ENCODE measurements at regions not wholly inside any gene's neighbourhood (a gene's known extent, or its start where the extent isn't known, plus 50 kb on each side); places are given as distances from the start of the nearest gene placed in this dataset.

- intact Hi-C loops (cut with DNase I) = no loop called here
- Histone ChIP-seq H3K27ac (no peak overlapping the region), H3K27me3 (no peaks in the 10 kb centered on the region), H3K4me3 (no peak overlapping the region), H3K9ac (ENCODE audit: low read depth in 2 of 2, low read length in 2 of 2) (no peak overlapping the region), H3K36me3 (no peaks in the 10 kb centered on the region), H3K9me3 (no peaks in the 10 kb centered on the region), H3K4me1 (no peaks in the 10 kb centered on the region)
- DNase-seq = no peak
- TF ChIP-seq CTCF (IDR thresholded peaks at IDR 0.05) = no peak
These were observed 131.6 kb downstream of the DLL1 start for GRCh38 chr6:170159022-170159965.

- Histone ChIP-seq H3K4me3 (no peak overlapping the region), H3K4me1 (no peaks in the 10 kb centered on the region), H3K36me3 (no peaks in the 10 kb centered on the region), H3K9ac (ENCODE audit: low read depth in 2 of 2, low read length in 2 of 2) (no peak overlapping the region), H3K27me3 (no peaks in the 10 kb centered on the region), H3K27ac (no peak overlapping the region), H3K9me3 (no peaks in the 10 kb centered on the region)
- no peak for TF ChIP-seq CTCF (IDR thresholded peaks at IDR 0.05)
- intact Hi-C loops (cut with DNase I) = no loop called here
- no peak for DNase-seq
These were observed 132.4 kb downstream of the DLL1 start for GRCh38 chr6:170158296-170159021.

- H3K9me3 ChIP-seq = no peaks in the 10 kb centered on the region
- no peaks in the 10 kb centered on the region for H3K27me3 ChIP-seq
- H3K36me3 ChIP-seq = no peaks in the 10 kb centered on the region
- peaks cover 6% of the 10 kb centered on the region for H3K4me1 ChIP-seq
- DNase-seq = no peak
- no peak overlapping the region for H3K4me3 ChIP-seq
- no peak for TF ChIP-seq CTCF (IDR thresholded peaks at IDR 0.05)
- H3K27ac ChIP-seq = no peak overlapping the region
- intact Hi-C loops (cut with DNase I) = no loop called here
- no peak overlapping the region for H3K9ac ChIP-seq (ENCODE audit: low read depth in 2 of 2, low read length in 2 of 2)
These were observed 133.2 kb downstream of the DLL1 start for GRCh38 chr6:170157567-170158218.

- Histone ChIP-seq H3K36me3 (no peaks in the 10 kb centered on the region), H3K27me3 (no peaks in the 10 kb centered on the region), H3K4me3 (no peak overlapping the region), H3K9me3 (no peaks in the 10 kb centered on the region), H3K9ac (ENCODE audit: low read depth in 2 of 2, low read length in 2 of 2) (no peak overlapping the region), H3K4me1 (peaks cover 6% of the 10 kb centered on the region), H3K27ac (no peak overlapping the region)
- intact Hi-C loops (cut with DNase I) = no loop called here
- TF ChIP-seq CTCF (IDR thresholded peaks at IDR 0.05) = no peak
- DNase-seq = no peak
These were observed 134.2 kb downstream of the DLL1 start for GRCh38 chr6:170156448-170157375.

Measured in colonic mucosa (tissue), 4 donors.